G401.6 (cell line): ENCODE measurements at regions not wholly inside any gene's neighbourhood (a gene's known extent, or its start where the extent isn't known, plus 50 kb on each side); places are given as distances from the start of the nearest gene placed in this dataset.

Experiments used
- FAIRE-seq: peaks from 2 replicates; lab custom pipeline; 2012; peaks lifted over from hg19 to GRCh38; lab: Jason Lieb, UNC

DNA sequence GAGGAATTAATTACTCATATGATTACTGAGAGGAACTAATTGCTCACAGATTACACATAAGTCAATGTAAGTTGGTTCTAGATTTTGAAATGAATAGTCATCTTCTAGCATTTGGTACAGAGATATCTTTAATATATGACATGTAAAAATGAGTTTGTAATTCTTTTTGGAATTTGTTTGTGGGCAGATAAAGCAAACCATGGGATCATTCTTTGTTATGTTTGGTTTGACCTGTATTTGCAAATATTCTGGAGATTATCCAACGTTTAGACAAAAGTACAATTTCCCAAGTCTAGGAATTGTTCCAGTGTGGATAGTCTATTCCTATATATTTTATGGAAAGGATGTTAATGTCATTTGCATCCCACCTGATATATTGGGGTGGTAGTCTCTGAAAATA lies 309.6 kb upstream of the EDNRB start:
- FAIRE-seq: no peak

DNA sequence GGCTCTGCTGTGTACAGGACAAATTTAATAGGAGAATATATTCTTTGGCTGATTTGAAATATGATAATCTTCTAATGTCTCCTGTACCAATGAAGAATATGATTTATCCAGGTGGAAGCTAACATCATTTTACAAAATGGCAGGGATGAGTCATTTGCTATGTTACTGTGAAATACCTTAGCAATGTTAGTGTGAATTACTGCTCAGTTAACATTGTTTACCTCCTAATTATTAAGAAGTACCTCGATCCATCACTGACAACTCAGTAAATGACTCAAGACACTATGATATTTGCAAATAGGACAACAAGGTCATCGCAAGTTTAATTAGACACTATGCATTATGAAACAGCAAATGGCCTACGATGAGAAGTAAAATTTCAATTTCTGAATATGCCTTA lies 309.1 kb upstream of the EDNRB start:
- no peak for FAIRE-seq

DNA sequence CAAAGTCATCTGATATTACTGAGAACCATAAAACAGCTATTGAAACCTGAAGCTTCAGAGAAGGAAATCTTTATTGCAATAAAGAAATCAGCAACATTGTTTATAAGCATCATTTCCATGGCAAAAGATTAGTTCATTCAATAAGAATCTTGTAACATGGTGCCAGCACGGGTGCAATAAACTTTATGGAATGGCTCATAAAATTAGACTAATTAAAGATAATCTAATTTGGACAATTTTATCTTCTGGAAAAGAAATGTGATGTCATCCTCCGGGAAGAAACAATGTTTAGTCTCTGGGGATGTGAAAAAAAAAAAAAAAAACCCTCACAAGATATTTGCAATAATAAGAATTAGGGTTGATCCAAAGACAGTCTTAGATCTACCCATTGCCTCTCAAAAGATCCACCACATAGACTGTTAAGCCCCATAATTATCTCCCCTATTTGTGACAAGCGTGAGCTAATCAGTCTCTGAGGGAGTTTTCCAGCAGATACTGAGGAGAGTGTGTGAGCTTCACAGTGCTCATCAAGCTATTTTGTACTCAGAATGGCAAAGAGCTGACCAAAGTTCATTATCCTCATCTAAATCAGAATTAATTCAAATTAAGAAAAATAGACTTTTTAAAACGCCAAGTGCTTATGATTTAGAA lies 297.0 kb upstream of the EDNRB start:
- FAIRE-seq: no peak

DNA sequence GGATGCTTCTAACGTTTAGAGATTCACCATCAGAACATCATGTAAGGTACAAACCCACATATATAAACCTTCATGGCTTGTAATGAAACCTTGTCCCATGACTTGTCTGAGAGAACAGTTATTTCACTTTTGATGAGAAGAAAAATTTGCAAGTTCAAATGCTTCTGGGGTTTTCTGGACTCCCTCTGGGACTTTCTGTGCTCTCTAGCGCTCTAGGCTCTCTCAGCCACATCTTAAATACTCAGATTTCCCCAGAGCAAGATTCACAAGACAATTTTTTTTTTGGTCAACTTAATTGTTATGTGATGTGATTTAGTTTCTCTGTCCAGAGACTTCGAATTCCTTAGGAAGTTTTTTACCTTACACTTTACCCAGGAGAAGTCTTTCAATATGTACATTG lies 282.8 kb upstream of the EDNRB start:
- no peak for FAIRE-seq

DNA sequence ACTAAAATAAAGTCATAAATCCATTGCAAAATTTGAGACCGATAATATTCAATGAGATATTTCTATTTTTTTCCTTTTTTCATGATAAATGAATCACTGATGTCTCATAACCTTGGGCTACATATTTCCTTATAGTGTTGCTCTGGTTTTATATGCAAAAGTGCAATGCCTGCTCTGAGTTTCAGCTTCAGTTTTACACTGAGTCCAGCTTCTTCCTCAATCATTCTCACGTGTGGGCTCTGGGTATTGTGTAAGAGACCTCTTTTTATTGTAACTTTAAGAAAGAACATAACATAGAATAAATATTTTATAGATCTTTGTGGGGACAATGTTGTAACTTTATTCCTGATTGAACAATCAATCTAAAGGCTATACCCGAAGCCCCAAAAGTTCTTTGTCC lies 280.2 kb upstream of the EDNRB start:
- FAIRE-seq: no peak

DNA sequence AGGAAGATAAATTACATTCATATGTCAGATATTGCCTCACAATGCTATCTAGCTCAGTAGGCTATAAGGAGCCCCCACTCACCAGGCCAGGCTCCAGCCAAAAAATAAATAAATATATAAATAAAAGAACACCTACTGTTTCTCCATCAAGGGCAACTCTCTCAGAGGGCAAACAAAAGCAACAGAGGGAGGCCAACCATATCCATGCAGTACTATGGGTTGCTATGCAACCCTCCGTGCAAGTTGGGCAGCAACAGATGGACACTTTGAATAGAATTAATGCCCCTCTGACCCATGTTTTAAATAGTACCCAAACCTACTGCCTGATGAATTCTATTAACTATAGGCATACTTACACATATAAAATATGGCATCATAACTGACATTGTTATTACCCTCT lies 279.8 kb upstream of the EDNRB start:
- no peak for FAIRE-seq

DNA sequence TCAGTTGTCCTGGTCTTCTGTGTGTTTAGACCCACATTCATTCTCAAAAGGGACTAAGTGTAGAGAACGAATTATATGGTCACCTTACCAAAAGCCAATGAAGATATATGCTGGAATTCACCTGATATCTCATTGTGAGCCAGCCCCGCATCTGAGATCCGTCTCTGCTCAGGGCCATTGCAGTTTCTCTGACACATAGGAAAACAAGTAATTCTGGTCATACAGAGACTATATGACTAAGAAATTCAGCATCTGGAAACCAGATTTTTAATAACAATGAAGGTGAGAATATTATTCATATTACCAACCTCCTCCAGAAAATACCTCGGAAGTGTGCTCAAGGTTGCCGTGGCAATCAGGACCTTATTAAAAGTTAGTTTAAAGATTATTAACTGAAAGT lies 278.6 kb upstream of the EDNRB start:
- FAIRE-seq: no peak

DNA sequence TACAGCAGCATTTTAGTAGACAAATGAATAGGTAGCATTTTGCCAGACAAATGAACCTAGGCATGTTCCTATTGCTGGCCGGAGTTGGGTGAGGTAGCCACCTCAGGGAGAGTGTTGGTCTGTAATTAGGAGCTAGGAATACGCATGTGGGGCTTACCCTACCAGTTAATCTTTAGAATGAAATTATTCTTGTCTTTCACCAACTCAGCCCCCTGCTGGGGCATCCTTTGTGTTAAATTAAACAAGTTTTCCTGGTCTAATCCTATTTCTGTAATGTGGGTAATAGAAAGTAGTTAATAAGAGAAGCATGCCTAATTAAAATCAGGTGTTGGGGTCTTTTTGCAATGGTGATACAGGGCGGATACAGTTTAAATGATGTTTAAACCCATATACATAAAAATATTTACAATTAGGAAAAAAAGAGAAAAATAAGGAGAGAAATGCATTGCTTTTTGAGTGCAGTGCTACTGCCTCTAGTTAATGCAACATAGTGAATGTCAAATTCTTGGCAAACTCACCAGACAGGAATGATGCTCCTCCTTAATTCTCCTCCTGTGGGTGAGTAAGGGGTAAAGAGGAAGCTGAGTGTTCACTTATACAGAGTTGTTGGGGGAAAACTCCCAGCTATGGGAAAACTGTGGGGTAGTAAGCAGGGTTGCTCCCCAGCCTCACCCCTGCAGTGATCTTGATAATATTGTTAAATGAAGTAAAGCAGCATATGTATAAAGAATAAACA lies 276.4 kb upstream of the EDNRB start:
- no peak for FAIRE-seq

DNA sequence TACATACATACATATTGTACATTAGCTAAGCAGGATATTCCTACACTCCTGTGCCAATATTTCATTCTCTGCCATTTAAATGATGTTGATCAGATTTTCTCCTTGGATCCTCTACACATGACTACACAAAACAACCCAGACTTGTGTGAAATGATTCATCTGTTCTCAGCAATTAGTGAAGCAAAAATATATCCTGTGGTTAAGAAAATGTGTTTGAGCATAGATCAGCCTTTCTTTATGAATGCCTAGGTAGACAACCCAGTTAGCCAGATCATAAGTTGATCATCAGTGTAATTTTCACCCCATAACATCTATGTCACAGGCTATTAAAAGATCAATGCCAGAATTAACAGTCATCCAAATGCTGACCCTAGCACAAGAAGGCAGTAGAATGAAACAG lies 275.2 kb upstream of the EDNRB start:
- FAIRE-seq: no peak

DNA sequence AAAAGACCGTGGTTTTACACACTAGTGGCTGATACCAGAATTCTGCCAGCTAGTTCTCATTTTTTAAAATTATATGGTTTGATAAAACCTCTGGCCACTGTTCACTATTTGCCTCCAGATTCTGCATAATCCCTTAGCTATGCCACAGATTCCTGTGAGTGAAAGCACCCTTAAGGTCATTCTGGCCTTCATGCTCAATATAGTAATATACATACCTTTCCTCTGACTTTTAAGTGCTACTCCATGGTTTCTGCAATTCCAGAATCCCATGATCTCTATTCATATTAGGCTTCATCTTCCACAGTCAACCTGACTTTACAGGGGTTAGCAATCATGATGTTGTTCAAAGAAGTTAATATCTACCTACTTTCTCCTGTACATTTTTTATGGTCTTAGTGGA lies 274.1 kb upstream of the EDNRB start:
- FAIRE-seq: no peak

DNA sequence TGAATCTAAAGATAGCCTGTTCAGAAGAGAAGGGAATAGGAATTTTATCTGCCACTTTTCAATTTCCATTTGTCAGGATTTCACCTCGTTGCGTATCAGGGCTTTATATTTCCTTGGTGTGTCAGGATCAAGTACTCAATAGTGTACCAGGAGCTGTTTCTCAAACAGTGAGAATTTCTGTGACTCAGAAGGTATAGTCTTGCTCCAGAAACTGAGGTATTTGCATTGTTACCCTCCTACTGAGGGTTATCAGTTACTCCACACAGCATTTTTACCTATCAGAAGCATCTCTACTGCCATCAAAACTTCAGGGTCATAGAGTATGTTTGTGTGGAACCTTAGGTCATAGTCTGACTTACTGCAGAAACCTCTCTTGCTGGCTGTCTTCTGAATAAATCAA lies 271.7 kb upstream of the EDNRB start:
- FAIRE-seq: no peak

DNA sequence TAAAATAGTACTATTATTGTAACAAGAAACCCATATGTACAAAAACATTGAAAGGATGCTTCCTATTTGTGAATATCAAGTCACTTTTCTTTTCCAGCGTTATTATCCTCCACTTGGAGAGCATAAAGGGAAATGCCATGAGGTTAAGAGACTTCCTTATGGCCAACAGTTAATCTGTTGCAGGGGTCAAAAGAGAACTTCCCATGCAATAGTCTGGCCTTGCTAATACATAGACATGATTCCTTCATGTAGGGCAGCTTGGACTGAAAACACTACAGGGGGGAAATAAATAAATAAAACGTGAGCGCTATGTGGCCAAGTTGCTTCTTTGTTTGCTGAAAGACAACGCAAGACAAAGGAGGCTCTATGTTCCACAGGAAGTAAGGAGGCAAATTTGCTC lies 269.1 kb upstream of the EDNRB start:
- FAIRE-seq: no peak

DNA sequence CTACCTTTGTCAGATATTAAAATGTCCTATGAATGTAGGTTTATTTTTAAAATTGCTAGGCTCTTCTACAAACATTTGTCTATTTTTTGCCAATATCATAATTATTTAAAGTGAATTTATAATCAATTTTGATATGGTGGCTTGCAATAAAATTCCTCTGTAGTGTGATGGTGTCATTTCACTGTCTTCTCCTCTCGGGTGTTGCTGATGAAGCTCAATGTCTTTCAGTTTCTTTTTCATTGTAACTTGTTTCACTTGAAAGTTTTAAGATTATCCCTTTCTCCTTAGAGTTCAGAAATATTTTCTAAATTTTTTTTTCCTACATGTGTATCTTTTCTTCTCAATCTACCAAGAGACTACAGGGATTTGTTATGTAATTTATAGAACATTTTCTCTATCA lies 267.1 kb upstream of the EDNRB start:
- FAIRE-seq: no peak

DNA sequence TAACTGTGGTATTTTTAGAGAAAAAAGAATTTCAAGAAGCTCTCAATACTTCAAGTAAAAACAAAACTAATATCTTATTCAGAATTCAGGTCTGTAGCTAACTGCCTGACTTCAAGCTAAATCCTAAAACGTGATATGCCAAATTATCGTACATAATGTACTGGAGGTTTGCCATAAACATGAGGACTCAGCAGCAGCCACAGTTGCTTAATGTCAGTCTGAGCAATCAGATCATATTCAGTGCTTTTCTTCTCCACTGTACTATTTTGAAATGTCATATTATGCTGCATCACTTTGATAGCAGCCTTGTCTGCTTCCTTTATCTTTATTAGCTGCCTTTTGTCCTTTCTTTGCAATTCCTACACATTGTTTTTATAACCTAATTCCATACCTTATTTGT lies 265.1 kb upstream of the EDNRB start:
- FAIRE-seq: no peak

DNA sequence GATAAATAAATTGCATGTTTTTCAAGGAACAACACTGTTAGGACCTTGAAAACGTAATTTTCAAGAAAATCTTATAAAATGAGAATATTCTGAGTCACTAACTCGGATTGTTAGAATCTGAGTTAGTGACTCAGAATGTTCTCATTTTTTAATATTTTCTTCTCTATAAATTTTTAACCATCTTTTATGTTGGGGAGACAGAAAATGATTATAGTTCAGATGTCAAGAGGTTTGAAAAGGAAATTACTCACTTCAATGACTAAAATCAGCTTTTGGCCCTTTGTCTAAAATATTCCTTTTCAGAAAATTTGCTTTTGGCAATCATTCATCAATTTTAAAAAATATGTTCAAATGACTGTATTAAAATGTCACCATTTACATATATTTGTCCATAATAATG lies 264.2 kb upstream of the EDNRB start:
- FAIRE-seq: no peak

DNA sequence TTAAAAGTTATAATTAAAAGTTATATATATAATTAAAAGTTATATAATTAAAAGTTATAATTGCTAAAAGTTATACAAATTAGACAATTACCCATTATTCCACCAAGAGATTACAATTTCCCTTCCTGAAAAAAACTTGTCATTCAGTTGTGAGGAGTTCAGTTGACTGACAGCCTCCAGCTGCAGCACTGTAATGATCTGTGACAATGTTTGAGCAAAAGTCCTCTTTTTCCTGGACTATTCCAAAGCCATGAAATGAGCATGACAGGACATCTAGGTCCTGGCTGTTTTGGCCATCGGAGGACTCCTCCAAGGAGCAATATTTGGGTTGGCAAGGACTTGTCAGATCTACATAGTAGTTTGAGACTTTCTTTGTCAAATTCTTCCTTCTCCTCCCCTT lies 258.7 kb upstream of the EDNRB start:
- FAIRE-seq: no peak

DNA sequence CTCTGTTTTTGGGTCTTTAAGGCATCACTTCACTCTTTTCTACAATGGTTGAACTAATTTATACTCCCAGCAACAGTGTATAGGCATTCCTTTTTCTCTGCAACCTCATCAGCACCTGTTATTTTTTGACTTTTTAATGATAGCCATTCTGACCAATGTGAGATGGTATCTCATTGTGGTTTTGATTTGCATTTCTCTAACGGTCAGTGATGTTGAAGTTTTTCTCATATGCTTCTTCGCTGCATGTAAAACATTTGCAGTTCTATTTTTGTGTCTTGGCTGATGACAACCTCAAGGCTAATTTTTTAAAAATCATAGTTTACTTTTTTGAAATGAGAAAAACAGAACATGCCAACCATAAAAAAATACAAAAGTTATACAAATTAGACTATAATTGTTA lies 258.2 kb upstream of the EDNRB start:
- FAIRE-seq: no peak

DNA sequence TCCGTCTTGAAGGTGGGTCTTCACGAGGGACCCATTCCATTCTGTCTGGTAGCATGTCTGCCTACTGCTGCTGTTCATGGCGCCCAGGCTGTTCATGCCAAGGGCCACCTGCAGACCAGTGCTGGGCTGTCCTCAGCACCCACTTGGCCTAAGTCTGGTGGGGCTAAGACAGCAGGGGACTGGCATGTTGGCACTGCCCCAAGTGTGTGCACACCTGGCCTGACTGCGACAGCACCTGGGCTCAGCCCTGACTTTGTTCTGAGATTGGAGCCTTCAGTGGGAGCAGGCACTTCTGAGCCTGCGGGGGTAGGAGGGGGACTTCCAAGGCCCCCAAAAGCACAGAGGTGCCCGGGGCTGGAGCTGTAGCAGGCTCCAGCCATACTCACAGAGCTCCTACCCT lies 250.8 kb upstream of the EDNRB start:
- FAIRE-seq: no peak

DNA sequence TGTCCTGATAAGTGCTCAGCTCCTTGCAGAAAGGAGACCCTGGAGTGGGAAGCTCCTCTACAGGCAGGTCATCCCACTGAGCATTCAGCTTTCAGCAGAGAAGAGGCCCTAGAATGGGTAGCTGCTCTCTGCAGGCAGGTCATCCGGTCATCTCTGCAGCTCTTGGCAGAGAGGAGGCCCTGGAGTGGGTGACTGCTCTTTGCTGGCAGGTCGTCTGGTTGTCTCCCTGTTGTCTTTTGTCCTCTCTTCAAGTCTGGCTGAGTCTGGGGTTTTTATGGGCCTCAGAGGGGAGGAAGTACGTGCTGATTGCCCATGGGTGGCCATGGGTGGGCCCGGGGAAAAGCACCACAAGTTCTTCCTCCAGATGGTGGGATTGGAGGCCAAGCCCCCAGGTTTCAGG lies 250.3 kb upstream of the EDNRB start:
- no peak for FAIRE-seq

DNA sequence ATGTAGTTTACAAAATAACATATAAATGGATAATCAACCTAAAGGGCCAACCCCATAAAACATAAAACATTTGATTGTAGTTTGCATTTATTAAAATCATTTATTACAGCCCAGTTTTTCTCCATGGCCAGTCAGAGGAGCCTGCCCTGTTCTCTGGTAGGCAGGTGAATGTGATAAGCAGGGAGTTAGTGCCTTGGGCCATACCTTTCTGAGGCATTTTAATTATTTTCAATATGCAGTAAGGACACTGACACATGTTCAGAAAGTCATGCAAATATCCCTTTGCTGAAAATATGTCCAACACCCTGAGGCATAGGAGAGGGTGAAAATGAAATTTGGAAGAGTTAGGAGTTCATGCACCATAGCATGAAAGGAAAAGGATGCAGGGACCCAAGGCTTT lies 242.6 kb upstream of the EDNRB start:
- FAIRE-seq: no peak

DNA sequence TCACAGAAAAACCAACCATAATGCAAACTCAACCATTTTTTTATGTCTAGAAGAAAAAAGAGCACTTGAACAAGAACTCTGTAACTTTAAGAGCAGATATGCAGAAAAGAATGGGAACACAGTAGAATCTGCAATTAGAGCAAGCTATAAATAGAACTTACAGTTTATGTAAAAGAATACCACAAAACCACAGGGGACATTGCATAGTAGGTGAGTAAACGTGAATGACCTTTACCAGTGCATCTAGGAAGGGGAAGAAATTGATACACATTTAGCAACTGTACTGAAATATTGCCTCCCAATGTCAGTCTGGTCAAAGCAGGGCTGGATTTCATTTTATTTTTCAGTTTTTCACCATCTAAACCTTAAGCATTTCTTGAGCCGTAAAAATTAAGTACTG lies 242.2 kb upstream of the EDNRB start:
- no peak for FAIRE-seq

DNA sequence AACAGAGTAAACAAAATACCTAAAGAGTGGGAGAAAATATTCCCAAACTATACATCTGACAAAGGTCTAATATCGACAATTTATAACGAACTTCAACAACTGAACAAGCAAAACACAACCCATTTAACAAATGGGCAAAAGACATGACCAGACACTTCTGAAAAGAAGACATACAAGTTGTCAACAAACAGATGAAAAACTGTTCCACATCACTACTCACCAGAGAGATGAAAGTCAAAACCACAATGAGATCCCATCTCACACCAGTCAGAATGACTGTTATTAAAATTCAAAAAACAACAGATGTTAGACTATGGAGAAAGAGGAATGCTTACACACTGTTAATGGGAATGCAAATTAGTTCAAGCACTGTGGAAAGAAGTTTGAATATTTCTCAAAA lies 233.8 kb upstream of the EDNRB start:
- no peak for FAIRE-seq

DNA sequence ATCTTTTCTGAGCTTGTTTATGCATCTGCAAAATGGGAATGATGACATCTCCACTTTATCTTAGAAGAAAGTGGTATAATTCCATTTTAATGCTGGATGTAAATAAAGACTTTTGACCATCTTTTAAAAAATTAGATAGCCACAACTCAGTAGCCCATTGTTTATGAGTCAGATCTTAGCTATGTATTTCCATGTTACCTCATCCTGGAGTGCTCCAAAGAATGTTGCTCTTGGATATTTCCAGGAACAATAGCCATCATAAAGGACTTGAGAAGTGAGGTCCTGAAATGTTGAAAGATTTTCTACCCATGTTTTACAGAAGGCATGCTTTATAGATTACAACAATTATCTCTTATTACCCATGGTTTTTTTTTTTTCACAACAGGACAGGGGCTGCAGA lies 229.3 kb upstream of the EDNRB start:
- no peak for FAIRE-seq

DNA sequence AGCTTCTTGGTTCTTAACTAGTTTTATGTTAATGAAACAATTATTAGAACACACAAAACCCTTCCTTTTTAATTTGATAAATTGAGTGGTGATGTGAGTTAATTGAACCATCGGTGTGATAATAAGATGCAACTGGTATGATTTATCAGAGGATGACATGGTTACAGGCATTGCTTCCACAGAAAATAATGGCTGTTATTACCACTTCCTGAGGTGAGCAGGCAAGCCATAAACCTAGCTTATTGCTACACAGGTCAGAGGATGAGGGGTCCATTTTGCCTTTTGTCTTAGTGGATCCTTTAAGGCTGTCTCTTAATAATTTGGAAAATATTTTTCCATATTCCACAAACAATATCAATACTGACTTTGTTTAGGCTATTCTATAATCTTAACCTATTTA lies 226.6 kb upstream of the EDNRB start:
- no peak for FAIRE-seq

DNA sequence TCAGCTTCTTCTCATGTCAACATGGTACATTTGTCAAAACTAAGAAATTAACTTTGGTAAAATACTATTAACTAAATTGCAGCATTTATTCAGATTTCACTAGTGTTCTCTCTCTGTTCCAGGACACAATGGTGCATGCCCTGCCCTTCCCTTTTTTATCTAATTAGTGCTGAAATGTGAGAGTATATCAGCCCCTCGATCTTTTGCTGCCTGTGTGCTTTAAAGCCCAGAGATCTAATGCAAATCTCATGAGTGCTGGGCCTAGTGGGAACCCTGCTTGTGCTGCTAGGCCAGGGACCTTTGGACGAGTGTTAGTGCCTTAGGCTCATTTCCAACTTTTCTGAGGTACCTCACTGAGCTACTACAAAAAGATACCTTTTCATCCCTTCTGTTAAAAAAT lies 221.1 kb upstream of the EDNRB start:
- no peak for FAIRE-seq
